Natural killer cell treated with Interleukin-12 subunit alpha and Interleukin-12 subunit beta and Interleukin-15 and Interleukin-18, amount 100 ng/mL, for 72 hours (primary cell): ENCODE measurements at regions not wholly inside any gene's neighbourhood (a gene's known extent, or its start where the extent isn't known, plus 50 kb on each side); places are given as distances from the start of the nearest gene placed in this dataset.

Experiments used
- ATAC-seq, 2 donors: fragments of 150-1000 bp; cut with Tn5 transposase in 1 of 2; sonication (Bioruptor Pico), chemical (Tn5 transposase) in 1 of 2; 2 replicates each; pipeline ENCODE4 v1.10.0; 2021
- DNase-seq: peaks from one replicate; pipeline ENCODE4 v3.0.0; 2022; ENCODE audit warnings: low spot score
- H3K27ac Mint-ChIP-seq, 2 donors: 1 replicate in 1 of 2; 2 replicates in 1 of 2; pipeline ENCODE4 v1.8.0; 2022; ENCODE audit warnings: mixed read lengths in 2 of 2, mild to moderate bottlenecking in 1 of 2, moderate library complexity in 1 of 2
- H3K27me3 Mint-ChIP-seq, 2 donors: 1 replicate in 1 of 2; 2 replicates in 1 of 2; pipeline ENCODE4 v1.8.0; 2022; ENCODE audit warnings: mixed read lengths in 2 of 2
- H3K36me3 Mint-ChIP-seq: one replicate; pipeline ENCODE4 v1.8.0; 2022; ENCODE audit warnings: mixed read lengths
- H3K4me1 Mint-ChIP-seq, 2 donors: 1 replicate in 1 of 2; 2 replicates in 1 of 2; pipeline ENCODE4 v1.8.0; 2022; ENCODE audit warnings: low read depth in 2 of 2, mixed read lengths in 2 of 2, mild to moderate bottlenecking in 1 of 2
- H3K4me3 Mint-ChIP-seq: one replicate; pipeline ENCODE4 v1.8.0; 2022; ENCODE audit warnings: mixed read lengths
- H3K9me3 Mint-ChIP-seq: 2 replicates; pipeline ENCODE4 v1.8.0; 2022; ENCODE audit warnings: mixed read lengths

DNA sequence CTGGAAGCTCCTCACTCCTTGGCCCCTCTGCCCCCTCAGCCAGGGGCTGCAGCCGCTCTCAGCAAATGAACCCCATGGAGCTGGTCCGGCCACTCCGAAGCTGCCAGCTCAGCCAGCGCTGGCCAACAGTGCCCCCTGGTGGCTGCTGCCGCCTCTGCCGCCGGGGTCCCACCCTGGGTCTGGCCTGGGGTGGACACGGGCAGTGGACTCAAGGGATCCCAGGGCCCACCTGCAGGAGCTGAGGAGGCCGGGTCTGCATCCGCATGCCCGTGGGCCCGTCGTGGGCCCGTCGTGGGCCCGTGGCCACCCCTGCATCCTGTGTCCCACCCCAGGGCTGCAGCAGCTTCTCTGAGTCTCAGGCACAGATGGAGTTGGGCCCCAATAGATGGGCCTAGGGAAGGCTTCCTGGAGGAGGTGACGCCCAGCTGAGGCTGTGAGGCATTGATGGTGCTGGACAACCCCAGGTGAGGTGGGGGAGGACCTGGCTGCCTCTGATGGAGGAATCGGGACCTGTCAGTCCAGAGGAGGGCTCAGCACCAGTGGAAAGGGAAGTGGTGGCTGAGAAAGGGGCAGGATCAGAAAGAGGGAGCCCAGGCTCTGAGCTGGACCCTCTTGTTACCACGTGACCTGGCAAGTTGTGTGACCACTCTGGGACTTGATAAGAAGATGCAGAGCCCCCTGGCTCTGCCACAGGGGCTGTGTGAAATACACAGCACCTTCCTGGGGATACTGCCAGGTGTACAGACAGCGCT is 522.3 kb downstream of the BRD1 start:
- DNase-seq (peak; percentile 69), ATAC-seq (peak; percentile 61 to 65)
- Mint-ChIP-seq H3K4me1 (no peaks in the 10 kb centered on the region), H3K9me3 (no peaks in the 10 kb centered on the region), H3K4me3 (no peak overlapping the region), H3K27ac (no peak overlapping the region), H3K27me3 (peaks cover 22 to 26% of the 10 kb centered on the region in 2 donors), H3K36me3 (no peaks in the 10 kb centered on the region)

DNA sequence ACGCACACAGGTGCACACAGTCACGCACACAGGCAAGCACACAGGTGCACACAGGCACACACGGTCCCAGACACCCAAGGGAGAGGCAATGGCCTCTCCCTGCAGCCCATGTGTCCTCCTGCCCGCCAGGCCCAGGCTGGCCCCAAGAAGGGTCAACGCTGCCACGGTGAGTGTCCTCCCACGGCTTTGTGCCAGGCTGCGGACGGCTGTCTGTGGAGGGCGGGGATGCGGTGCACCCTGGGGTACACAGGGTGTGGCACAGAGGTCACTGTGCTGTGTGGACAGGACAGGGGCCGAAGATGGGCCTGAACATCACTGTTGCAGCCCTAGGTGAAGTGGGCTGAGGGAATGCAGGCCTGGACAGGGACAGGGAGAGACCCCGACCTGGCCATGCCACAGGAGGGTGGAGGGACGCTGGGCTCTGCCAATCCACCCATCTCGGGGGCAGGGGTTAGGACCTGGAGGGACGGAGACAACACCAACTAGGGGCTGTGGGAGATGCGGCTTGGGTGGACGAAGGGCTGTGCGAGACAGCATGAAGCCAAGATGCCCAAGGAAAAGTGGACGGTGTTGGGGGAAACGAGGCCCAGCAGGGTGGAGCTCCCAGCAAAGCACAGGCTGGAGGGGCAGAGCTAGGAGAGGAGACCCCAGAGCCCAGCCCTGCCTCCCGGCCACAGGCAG is 523.8 kb downstream of the BRD1 start:
- ATAC-seq (no peak), DNase-seq (peak; percentile 51)
- H3K27ac Mint-ChIP-seq: no peak overlapping the region
- peaks cover 9 to 17% of the 10 kb centered on the region in 2 donors for H3K27me3 Mint-ChIP-seq
- H3K4me1 Mint-ChIP-seq: no peaks in the 10 kb centered on the region
- H3K9me3 Mint-ChIP-seq: no peaks in the 10 kb centered on the region
- no peak overlapping the region for H3K4me3 Mint-ChIP-seq
- H3K36me3 Mint-ChIP-seq: no peaks in the 10 kb centered on the region

DNA sequence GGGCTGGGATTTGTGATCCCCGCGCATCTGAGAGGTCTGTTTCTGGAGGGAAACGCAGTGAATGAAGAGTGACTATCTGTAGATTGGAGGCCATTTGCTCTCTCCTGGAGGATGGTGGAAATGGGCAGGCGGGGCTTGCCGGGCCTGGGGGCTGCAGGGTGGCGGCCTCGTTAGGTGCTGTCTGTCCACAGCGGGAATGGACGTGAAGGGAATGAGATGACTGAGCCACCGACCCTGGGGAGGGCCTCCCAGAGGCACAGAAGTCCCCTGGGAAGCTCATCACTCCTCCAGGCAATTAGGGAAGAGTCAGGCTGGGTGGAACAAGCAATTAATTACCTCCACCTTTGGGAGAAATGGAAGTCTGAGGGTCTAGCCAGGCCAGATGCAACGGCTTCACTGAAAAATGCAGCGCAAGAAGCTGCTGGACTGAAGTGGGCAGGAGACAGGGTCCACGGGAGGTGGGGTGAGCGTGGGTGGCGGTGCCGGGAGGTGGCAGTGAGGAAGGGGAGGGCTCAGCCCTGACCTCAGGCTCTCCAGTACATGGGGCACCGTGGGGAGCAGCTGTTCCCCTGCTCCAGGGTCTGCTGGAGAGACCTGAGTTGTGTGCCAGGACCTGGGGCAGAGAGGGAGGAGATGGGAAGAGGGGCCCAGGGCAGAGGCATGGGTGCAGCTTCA is 524.5 kb downstream of the BRD1 start:
- Mint-ChIP-seq H3K9me3 (no peaks in the 10 kb centered on the region), H3K36me3 (no peaks in the 10 kb centered on the region), H3K4me3 (no peak overlapping the region), H3K4me1 (no peaks in the 10 kb centered on the region), H3K27me3 (peaks cover 7 to 17% of the 10 kb centered on the region in 2 donors), H3K27ac (no peak overlapping the region)
- DNase-seq: peak; percentile 45
- no peak for ATAC-seq

DNA sequence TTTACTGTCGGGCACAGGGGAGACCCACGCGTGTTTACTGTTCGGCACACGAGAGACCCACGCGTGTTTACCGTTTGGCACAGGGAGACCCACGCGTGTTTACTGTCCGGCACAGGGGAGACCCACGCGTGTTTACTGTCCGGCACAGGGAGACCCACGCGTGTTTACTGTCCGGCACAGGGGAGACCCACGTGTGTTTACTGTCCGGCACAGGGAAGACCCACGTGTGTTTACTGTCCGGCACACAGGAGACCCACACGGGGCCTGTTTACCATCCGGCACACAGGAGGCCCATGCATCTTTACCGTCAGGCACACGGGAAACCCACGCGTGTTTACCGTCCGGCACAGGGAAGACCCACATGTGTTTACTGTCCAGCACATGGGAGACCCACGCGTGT is 525.1 kb downstream of the BRD1 start:
- no peaks in the 10 kb centered on the region for H3K4me1 Mint-ChIP-seq
- no peak overlapping the region for H3K4me3 Mint-ChIP-seq
- ATAC-seq (no peak), DNase-seq (no peak)
- H3K9me3 Mint-ChIP-seq: no peaks in the 10 kb centered on the region
- peaks cover 1 to 14% of the 10 kb centered on the region in 2 donors for H3K27me3 Mint-ChIP-seq
- no peak overlapping the region for H3K27ac Mint-ChIP-seq
- H3K36me3 Mint-ChIP-seq: no peaks in the 10 kb centered on the region

DNA sequence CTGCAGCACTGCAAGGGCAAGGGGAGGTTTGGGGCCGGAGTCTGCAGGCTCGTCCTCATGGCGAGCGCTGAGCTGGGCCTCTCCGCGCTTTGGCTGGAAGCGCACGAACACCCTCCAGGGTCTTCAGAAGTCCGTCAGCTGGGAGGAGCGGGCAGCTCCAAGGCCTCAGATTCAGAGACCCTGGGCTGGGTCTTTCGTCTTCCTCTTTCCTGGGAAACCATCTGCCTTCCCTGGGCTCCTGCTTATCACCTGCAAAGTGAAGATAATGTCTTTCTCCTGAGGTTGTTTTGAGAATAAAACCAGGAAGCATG is 525.6 kb downstream of the BRD1 start:
- peaks cover 0 to 14% of the 10 kb centered on the region in 2 donors for H3K27me3 Mint-ChIP-seq
- no peaks in the 10 kb centered on the region for H3K4me1 Mint-ChIP-seq
- DNase-seq: no peak
- H3K27ac Mint-ChIP-seq: no peak overlapping the region
- no peak for ATAC-seq
- no peak overlapping the region for H3K4me3 Mint-ChIP-seq
- no peaks in the 10 kb centered on the region for H3K36me3 Mint-ChIP-seq
- H3K9me3 Mint-ChIP-seq: no peaks in the 10 kb centered on the region

DNA sequence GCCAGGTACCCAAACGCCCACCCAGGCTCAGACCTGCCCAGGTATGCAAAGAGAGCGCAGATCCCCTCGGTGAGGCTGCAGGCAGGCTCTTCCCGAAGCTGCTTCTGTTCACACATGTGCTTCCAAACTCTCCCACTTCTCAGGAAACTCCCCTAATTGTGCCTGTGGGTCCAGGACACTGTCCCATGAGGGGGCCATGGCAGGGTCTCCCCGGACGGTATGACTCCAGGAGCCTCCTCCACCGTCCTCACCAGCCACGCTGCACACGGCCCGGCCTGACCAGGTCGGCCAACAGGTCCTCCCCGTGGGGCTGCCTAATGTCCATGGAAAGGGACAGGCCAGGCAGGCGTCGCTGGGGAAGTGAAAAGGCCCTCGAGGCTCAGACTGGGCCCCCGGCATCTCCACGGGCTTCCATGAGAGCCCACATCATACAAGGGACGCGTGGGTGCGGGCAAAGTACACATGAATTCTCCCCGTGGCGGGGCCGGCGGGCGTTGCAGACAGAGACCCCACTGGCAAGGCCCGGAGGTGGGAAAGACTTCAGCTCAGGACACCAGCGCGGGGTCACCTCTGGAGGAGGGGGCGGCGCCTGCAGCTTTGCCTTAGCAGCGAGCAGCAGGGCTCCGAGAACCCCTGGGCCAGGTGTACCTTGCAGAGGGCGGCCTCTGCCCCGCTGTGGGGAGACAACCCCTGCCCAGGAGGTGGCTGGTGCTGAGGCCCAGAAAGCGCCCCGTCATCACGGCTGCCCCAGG is 526.1 kb downstream of the BRD1 start:
- Mint-ChIP-seq H3K27me3 (peaks cover 0 to 11% of the 10 kb centered on the region in 2 donors), H3K4me3 (no peak overlapping the region), H3K36me3 (no peaks in the 10 kb centered on the region), H3K4me1 (no peaks in the 10 kb centered on the region), H3K9me3 (no peaks in the 10 kb centered on the region), H3K27ac (no peak overlapping the region)
- ATAC-seq (no peak), DNase-seq (no peak)

DNA sequence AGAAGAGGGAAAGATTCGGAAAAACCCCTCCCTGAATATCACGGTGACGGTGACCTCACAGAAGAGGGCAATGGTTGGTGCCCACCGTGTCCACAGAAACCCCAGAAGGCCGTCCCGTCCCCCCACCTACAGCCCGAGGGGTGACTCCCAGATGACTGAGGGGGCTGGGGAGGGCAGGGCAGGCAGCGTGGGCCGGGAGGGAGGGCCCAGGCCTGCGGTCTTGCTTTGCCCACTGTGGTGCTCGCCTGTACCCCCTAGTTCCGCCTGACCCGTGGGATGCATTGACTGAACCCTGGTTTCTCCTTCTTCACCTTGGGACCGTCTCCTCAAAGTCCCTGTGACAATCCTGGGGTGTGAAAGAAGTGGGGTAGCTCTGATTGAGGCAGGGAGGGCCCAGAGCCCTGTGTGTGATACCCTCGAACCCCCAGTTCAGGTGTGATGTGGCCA is 526.7 kb downstream of the BRD1 start:
- Mint-ChIP-seq H3K36me3 (no peaks in the 10 kb centered on the region), H3K27me3 (peaks cover 0 to 11% of the 10 kb centered on the region in 2 donors)
- no peak for DNase-seq

DNA sequence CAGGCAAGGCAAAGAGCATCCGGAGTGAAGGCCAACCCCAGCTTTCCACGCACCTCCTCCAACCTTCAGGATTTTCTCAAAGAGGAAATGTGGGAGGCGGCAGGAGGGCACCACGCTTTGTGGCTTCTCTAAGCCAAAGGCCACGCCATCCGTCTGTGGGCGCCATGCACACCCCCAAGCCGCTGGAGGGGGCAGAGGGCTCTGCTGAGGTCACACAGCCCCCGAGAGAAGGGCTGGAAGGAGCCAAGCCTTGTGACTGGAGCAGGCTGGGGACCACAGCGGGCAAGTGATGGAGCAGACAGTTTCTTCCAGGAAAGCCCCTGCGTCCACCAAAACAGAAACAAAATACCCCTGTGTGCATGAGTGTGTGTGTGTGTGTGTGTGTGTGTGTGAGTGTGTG is 527.4 kb downstream of the BRD1 start:
- Mint-ChIP-seq H3K4me3 (no peak overlapping the region), H3K4me1 (no peaks in the 10 kb centered on the region), H3K27me3 (peaks cover 0 to 11% of the 10 kb centered on the region in 2 donors), H3K9me3 (no peaks in the 10 kb centered on the region), H3K36me3 (no peaks in the 10 kb centered on the region), H3K27ac (no peak overlapping the region)
- DNase-seq: no peak
- no peak for ATAC-seq

More for the DNA sequence above, 526.7 kb downstream of the BRD1 start:
- Mint-ChIP-seq H3K4me3 (no peak overlapping the region), H3K9me3 (no peaks in the 10 kb centered on the region), H3K27ac (no peak overlapping the region), H3K4me1 (no peaks in the 10 kb centered on the region)
- ATAC-seq: no peak

DNA sequence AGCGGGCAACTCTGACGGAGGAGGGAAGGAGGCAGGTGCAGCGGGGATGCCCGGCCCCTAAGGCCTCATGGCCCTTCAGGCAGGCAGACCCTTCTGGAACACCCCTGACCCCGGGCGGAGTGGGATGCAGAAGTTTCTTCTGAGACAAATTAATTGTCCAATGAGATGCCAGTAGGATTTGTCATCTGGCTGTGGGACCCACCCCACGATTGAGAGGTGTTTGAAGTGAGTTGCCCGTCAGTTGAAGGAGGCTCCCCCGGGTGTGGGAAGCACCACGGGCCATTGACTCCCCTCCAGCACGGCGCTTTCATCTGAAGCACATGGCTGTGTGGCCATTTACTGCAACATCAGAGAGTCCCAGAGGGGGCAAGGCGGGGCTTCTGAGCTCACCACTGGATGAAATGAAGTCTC is 527.8 kb downstream of the BRD1 start:
- H3K4me3 Mint-ChIP-seq: no peak overlapping the region
- H3K27me3 Mint-ChIP-seq: peaks cover 0 to 11% of the 10 kb centered on the region in 2 donors
- H3K9me3 Mint-ChIP-seq: no peaks in the 10 kb centered on the region
- no peaks in the 10 kb centered on the region for H3K4me1 Mint-ChIP-seq
- no peak overlapping the region for H3K27ac Mint-ChIP-seq
- DNase-seq (no peak), ATAC-seq (no peak)
- H3K36me3 Mint-ChIP-seq: no peaks in the 10 kb centered on the region

DNA sequence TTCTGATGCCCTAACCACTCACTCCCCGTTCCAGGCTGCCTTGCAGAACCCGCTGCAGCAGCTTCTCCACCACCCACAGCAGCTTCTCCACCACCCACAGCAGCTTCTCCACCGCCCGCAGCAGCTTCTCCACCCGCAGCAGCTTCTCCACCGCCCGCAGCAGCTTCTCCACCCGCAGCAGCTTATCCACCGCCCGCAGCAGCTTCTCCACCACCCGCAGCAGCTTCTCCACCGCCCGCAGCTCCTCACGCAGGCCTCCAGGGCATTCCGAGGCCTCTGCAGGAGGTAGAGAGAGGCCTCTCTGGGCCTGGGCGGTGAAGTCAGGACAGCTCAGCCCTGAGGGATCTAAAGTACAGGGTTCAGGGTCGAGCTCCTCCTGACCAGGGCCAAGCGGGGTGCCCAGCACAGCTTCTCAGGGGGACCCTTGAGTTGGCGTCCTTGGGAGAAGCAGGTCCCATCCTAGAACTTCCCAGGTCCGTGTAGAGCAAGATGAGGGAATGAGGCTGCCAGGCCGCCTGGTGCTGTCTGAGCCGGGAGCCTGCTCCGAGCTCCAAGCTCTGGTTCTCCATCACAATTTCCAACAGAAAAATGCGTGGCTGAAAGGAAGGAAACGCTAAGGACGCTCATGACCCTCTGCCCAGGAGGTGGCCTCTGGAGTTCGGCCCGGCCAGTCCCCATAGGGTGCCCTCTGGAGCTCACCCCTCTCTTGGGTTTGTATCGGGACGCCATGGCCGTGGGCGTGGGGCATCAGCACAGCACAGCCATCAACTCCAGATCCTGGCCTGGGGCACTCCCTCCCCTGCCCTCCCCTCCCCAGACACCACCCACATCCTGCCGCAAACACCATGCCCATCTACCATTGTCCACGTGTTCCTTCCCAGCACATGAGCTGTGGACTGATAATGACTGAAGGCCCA is 528.6 kb downstream of the BRD1 start:
- DNase-seq: no peak
- Mint-ChIP-seq H3K36me3 (no peaks in the 10 kb centered on the region), H3K9me3 (no peaks in the 10 kb centered on the region), H3K4me1 (no peaks in the 10 kb centered on the region), H3K27me3 (peaks cover 0 to 11% of the 10 kb centered on the region in 2 donors), H3K27ac (no peak overlapping the region), H3K4me3 (no peak overlapping the region)
- ATAC-seq: no peak

DNA sequence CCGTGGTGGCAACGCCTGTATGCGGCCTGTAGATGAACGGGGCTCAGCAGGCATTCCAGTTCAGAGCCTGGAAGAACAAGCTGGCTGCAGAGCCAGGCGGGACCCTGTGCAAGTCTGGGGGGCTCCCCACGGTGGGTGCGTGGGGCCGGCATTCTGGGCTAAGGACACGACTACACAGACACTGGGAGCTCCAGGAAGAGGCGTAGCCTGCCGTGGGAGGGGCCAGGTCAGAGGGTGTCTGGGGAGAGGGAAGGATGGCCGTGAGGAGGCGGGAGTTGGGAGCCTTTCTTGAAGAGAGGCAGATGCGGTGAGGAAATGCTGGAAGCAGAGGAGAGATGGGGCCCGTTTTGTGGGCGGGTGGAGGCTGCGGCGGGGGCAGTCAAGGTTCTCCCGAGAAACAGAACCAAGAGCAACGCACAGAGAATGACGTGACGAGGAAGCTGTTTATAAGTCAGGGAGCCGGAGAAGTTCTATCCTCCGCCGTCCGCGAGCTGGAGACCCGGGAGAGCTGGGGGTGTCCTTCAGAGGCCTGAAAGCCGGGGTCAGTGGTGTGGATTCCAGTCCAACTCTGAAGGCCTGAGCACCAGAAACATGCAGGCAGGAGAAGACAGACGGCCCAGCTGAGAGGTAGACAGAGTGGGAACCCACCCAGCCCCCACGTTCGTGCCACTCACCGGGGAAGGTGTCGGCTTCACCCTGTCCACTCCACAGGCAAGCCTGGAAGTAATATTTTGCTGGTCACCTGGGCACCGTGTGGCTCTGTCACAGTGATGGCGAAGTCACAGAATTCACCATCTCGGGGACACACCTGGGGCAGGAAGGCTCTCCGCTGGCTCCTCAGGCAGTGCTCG is 529.6 kb downstream of the BRD1 start:
- Mint-ChIP-seq H3K27ac (no peak overlapping the region), H3K4me3 (no peak overlapping the region), H3K27me3 (peaks cover 7 to 10% of the 10 kb centered on the region in 2 donors), H3K9me3 (peaks cover 4% of the 10 kb centered on the region), H3K4me1 (no peaks in the 10 kb centered on the region), H3K36me3 (peaks cover 6% of the 10 kb centered on the region)
- DNase-seq (no peak), ATAC-seq (peak in 1 of 2 donors; percentile 12)

DNA sequence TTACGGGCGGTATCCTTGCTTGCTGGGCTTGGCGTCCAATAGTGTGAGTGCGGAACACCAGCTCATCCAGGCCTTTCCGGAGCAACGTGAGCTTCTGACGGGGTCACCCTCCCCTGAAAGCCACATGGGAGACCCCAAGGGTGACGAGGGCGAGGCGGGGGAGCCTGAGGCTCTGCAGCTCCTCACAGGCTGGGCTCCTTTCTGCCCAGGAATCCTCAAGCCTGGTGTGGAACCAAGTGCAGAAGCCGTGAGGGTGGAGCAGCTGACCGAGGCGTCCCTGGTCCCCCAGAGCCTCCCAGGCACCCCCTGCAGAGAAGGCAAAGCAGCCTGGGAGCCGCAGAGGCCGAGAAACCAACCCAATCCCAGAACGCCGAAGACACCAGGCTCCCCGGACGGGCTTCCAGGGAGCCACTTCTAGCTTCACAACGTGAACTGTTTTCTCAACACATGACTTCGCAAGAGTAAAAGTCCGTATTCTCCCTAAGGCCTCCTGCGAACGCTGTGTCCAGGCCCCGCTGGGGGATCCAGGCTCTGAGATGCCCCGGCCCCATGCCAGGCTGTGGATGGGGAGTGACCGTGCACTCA is 530.3 kb downstream of the BRD1 start:
- H3K4me3 Mint-ChIP-seq: no peak overlapping the region
- H3K4me1 Mint-ChIP-seq: no peaks in the 10 kb centered on the region
- peaks cover 4% of the 10 kb centered on the region for H3K9me3 Mint-ChIP-seq
- H3K36me3 Mint-ChIP-seq: peaks cover 7% of the 10 kb centered on the region
- DNase-seq (no peak), ATAC-seq (no peak)
- peaks cover 6 to 8% of the 10 kb centered on the region in 2 donors for H3K27me3 Mint-ChIP-seq
- no peak overlapping the region for H3K27ac Mint-ChIP-seq
